Gastrocnemius medialis (tissue), 4 donors: ENCODE measurements at regions not wholly inside any gene's neighbourhood (a gene's known extent, or its start where the extent isn't known, plus 50 kb on each side); places are given as distances from the start of the nearest gene placed in this dataset.

Source experiments
- POLR2A ChIP-seq, 2 donors: fragments of 450-650 bp; IDR thresholded peaks; one replicate each; pipeline ENCODE4 v1.6.1; 2017; ENCODE audit warnings: antibody characterized with exemption in 2 of 2, mild to moderate bottlenecking in 2 of 2, moderate library complexity in 2 of 2
- TF ChIP-seq, protein P1 (sequence below), 5 experiments: fragments of 450-650 bp in 3 of 5; fragments of 200-600 bp in 2 of 5; sonication (generic) in 2 of 5; IDR thresholded peaks in 4 of 5; conservative IDR thresholded peaks in 1 of 5; 1 replicate in 4 of 5; 2 replicates in 1 of 5; pipeline ENCODE4 v1.5.1; 2016 to 2019; ENCODE audit warnings: antibody characterized with exemption in 5 of 5, mild to moderate bottlenecking in 3 of 5, moderate library complexity in 3 of 5

DNA sequence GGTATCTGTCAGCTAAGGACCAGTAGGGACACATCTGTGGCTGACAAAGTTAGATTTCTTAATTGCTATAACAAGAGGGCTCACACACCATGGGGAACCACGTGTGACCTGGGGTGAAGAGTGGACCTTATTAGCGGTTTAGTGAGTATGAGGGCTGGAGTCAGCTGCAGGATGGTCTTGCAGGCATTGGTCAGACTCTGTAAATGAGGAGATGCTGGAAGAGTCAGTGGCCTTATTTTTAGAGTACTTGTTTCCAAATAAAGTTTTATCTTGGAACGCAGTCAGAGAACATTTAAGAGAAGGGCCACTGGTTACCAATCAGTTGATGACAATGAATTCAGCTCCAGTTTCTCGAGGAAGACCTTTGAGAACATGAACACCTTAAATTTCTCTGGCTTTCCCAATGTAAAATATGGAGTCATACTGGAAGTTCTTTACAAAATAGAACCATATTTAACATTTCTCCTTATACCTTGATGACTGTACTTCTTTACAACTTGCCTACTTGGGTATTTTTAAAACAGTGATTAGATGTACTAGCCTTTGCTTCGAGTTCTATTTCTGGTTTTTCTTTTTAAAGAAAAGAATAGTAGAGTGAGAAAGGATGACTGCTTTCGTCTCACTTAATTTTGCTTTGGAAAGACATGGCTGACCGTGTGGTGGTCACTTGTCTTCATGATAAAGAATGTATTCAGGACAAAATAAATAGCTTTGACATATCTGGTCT, 185.9 kb upstream of the S1PR3 start:
- TF ChIP-seq, protein P1, sequence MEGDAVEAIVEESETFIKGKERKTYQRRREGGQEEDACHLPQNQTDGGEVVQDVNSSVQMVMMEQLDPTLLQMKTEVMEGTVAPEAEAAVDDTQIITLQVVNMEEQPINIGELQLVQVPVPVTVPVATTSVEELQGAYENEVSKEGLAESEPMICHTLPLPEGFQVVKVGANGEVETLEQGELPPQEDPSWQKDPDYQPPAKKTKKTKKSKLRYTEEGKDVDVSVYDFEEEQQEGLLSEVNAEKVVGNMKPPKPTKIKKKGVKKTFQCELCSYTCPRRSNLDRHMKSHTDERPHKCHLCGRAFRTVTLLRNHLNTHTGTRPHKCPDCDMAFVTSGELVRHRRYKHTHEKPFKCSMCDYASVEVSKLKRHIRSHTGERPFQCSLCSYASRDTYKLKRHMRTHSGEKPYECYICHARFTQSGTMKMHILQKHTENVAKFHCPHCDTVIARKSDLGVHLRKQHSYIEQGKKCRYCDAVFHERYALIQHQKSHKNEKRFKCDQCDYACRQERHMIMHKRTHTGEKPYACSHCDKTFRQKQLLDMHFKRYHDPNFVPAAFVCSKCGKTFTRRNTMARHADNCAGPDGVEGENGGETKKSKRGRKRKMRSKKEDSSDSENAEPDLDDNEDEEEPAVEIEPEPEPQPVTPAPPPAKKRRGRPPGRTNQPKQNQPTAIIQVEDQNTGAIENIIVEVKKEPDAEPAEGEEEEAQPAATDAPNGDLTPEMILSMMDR (IDR thresholded peaks at IDR 0.05 in 4 of 5, conservative IDR thresholded peaks at IDR 0.05 in 1 of 5): no peak
- no peak for TF ChIP-seq POLR2A (IDR thresholded peaks at IDR 0.05)
